NCI-H2171 treated with DMSO at 0.1 percent for 48 hours (cell line): ENCODE measurements at regions not wholly inside any gene's neighbourhood (a gene's known extent, or its start where the extent isn't known, plus 50 kb on each side); places are given as distances from the start of the nearest gene placed in this dataset.
A peak's percentile ranks its signal among the peaks of the same experiment; 100 is the strongest.

Experiments used
- DNase-seq: peaks from one replicate; lab custom pipeline; 2025; lab: John Stamatoyannopoulos, UW

DNA sequence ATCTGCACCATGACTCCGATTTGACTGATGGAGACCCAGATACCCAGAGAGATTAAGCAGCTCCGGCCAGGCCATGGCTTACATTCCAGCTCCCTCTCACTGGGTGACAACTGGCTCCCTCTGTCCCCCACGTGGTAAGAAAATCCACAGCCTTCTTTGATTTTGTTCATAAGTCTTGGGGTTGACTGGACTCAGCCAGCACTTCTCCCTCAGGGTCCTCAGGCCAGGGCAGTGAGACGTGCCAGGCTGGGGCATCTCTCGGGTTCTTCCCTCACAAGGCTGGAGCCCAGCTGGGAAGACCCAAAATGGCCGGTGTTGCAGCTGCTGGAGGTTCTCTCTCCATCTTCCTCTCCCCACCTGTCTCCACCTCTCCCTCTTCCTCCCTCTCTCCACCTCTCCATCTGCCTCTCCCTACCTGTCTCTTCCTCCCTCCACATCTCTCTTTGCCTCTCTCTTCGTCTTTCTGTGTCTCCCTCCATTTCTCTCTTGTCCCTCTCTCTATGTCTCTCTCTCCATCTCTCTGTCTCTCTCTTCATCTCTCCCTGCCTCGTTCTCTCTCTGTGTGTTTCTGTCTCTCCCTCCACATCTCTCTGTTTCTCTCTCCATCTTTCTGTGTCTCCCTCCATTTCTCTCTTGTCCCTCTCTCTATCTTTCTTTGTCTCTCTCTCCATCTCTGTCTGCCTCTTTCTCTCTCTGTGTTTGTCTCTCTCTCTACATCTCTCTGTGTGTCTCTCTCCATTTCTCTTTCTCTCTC, 105.3 kb downstream of the FOXL1 start:
- DNase-seq, result no peak

DNA sequence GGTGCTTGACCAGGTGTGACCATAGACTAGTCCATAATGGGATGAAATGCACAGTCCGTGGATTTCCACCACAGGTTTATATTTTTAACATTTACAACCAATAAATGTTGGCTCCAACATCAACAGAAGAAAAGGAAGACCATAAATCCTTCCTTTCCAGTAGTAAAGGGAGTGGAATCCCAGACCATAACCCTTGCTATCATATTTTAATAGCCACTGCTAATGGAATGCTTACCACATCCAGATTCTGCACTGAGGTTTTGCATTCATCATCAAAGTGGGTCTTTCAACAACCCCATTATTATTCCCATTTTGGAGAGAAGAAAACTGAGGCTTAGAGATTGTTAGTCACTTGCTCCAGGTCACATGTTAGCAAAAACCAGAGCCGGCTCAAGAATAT, 106.7 kb downstream of the FOXL1 start:
- no peak for DNase-seq

DNA sequence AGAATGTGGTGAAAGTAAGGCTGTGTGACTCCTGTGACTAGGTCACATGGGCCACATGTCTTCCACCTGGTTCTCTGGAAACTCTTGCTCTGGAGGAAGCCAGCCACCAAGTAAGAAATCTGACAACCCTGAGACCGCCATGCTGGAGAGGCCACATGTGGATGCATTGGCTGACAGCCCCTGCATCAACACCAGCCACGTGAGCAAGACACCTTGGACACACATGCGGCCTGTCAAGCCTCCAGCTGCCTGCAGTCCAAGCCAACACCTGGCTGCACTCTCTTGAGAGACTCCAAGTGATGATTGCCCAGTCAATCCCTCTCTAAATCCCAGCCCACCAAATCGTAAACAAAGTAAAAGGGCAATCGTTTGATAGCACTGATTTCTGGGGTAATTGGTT, 112.6 kb downstream of the FOXL1 start:
- DNase-seq, result no peak

DNA sequence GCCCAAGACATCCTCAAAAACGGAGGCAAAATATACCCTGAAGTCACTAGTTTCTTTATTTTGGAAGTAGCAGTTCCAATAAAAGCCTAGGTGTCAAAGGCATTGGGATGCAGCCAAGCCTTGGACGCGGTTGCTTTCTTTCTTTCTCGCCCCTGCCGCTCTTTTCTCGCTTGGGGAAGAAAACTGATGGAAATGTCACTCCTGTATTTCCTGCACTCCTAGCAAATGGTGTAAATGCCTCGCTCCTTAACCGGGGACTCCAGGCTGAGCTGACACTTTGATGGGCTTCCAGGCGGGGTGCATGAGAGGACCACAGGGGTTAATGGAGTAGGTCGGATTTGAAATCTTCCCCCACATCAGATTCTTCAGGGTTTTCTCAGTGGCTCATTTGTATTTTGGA, 114.1 kb downstream of the FOXL1 start:
- DNase-seq, result no peak

DNA sequence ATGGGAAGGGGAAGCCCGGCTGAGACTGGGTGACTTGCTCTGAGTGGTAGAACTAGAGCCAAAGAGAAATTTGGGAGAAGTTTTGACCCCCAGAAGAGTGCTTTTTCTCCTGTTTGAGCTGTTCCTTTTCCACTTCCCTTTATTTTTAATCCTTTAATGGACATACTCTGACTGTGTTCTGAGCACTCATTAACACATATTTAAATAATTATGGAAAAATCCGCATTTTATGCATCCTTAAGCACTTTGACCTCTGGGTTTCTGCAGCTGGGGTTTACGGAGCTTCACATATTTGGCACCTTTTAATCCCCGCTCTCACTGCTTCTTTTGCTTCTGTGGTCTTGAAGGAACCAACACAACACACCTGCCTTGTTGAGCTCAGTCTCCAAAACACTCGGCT, 114.7 kb downstream of the FOXL1 start:
- DNase-seq, result no peak

DNA sequence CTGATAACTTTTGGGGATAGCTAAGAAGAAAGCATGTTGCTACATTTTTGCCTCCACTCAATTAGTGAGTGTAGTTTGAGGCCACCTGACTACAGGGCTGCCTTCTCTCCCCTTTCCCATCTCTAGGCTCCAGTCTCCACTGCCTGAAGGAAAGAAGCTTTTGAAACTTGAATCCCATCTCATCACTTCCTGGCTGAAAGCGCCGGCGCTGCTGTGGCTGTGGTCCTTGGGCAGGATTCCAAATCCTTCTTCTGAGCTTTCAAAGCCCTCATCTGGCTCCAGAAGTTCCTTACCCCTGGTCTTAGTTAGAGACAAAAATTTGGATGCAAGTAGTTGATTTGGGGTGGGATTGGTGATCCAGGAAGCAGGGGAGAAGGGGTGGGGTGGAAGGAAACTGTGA, 119.4 kb downstream of the FOXL1 start:
- no peak for DNase-seq

DNA sequence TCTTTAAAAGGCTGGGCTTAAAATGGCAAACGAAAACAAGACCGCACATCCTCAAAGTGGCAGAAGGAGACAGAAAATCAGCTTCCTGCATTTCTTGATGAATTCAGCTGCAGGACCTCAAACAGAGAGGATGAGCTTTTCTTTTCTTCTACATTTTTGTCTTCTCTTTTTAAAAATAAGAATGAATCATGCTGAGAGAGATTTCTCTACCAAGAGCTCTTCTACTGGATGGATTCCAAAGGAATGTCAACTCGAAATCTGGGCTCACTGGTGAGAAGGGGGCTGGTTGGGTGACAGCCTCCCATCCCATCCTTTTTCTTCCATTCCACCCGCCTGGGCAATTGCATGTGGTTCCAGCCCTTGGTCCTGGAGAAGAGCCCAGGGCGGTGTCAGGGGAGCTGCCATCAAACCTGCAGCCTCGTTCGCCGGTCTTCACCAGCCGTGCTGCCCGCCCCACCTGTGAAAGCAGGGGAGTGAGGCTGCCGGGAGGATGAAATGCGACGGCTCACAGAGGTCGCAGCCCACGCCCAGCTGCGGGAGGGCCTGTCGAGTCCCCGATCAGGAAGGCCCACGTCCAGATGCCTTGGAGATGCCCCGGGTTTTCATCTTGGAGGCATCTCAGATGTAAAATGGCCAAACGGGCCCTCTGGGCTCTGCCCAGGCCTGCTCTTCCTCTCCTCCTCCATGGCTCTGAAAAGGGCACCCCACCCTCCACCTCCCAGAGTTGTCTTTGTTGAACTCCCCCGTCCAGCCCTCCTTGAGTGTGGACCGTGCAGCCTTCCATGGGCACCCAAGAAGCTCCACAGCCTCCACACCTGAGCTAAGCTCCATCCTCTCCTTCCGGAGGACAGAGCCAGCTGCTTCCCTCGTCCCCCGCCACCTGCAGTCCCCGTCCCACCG, 121.9 kb downstream of the FOXL1 start:
- DNase-seq, result no peak

DNA sequence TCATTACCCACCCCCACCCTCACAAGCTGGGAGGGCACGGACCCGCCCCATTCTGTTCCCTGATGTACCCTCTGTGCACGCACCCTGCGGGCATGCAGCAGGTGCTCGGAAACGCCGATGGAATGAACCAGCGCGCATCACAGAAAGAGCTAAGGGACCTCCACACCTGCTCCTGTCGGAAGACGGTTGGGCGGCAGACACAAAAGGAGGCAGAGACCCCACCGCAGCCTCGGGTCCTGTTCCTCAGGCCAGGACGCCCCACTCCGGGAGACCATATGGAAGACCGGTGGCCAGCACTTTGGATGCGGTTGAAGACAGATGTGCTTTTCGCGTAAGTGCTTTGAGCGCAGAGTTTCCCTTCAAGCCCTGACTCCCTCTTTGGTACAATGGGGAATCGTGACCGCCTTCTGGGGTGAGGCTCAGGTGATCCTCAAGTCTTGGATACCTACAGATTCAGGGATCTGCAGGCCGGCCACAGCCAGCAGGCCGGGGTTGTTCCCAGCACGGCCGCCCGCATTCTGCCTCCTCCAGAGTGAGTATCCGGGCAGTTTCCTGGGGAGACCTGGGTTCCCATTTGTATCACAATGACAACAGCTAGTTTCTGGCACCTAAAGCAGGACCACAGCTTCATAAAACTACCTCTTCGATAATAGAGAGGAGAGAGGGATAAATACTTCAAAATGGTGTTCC, 123.1 kb downstream of the FOXL1 start:
- no peak for DNase-seq

DNA sequence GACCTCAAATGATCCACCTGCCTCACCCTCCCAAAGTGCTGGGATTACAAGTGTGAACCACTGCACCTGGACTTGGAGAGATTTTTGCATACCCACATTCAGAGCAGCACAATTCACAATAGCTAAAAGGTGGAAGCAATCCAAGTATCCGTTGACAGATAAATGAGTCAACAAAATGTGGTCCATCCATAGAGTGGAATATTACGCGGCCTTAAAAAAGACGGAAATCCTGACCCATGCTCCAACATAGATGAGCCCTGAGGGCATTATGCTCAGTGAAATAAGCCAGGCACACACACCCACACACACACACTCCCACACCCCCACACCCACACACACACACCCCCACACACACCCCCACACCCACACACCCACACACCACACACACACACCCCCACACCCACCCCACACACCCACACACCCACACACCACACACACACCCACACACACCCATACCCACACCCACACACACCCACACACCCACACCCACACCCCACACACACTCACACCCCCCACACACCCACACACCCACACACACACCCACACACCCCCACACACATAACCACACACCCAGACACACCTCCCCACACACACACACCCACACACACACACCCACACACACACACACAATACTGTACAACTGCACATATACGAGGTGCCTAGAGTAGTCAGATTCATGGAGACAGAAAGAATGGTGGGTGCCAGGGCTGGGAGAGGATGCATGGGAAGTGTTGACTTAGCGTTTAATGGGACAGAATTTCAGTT, 124.7 kb downstream of the FOXL1 start:
- no peak for DNase-seq

DNA sequence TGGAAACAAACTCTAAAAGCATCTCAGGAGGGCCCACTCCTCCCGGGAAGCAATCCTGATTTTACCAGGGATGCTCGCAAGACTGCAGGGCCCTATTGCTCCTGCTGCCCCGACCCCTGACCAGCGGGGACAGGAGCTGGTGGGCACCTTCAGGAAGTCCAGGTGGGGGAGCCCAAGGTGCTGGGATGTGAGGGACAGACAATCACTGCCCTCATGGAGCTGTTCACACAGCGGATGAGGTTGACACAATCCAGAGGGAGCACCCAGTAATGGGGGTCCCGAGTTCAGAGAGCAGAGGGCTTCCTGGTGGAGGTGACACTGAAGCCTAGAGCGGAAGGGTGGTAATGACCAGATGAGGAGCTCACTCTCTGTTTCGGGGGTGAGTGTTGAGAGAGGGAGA, 126.2 kb downstream of the FOXL1 start:
- no peak for DNase-seq

DNA sequence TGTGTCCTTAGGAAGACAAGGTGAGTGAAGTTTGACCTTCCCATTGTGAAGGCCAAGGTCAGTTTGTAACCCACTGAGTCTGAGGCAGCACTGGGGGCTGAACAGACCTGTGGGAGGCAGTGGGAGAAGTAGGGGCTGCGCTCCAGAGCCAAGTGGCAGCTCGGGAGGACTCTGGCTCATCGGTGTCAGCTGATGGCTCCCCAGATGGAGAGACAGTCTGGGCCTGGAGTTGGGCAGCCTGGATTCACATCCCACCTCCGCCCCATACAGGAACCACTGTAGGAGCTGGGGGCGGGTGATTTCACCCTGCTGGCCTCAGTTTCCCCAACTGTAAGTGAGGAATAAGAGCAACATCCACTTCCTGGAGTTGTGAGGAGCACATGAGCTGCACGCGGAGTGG, 128.4 kb downstream of the FOXL1 start:
- DNase-seq, result no peak

DNA sequence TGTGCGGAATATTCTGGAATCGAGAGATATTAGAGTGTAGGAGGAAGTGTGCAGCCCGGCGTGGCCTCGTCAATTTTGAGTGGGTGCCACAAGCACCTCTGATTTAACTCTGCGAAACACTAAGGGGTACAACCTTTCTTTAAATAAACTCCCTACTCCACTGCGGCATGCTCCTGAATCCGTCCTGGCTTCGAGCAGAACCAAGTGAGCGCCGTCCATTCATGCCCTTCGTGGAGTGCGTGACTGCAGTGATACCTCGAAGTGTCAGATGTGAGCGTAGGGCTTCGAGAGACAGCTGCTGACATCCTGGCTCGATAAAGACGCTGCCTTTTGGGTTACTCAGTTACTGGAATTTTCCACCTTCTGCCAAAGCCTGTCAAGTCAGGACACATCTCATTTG, 128.8 kb downstream of the FOXL1 start:
- DNase-seq, result no peak

DNA sequence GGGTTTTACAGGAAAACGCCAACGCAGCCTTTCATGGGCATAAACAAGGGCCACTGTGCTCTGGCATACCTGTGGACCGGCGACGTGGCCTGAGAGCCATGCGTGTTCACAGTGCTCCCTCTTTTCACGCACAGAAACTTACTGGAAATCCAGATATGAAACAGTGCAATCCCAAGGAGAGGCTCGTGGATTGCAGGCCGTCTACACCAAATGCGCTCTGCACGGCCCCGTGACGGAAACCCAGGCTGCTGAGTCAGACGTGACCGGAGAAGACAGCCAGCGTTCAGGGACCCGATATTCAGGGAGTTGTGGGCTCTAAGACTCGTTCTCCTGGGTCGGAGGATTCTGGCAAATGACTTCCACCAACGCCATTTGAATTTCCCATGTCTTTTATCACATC, 129.2 kb downstream of the FOXL1 start:
- no peak for DNase-seq

DNA sequence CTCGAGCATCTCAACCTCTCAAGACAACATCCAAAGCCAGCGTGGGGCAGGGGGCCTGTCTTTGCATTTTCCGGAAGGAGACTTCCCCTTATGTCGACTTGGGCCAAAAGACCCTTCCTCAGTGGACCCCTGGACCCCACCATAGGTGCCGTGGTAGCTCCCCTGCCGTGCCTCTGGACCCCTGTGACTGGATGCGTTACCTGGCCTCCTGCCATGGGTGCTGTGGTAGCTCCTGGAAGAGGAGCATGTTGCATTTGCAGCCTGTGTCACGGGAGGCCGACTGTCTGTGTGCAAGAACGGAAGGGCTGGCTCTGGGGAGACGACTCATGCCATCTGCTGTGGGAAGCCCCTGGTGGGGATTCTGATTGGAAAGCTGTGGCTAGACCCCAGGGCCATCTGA, 130.1 kb downstream of the FOXL1 start:
- DNase-seq, result peak; percentile 16

DNA sequence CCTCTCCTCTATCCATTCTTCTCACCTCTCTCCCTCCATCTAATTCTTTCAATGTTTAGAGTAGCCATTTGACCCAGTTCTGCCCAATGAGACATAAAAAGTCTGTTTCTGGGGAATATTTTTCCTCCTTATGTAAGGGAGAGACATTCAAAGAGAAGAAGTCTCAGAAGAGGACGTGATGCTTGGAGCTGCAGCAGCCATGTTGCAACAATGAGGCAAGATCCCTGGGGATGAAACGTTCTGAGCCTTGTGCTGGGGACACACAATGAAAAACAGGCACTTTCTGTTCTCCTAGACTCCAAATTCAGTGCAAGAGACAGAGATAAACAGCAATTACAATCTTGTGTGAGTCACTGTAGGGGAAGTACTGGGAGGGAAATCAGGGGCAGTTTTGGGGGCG, 130.8 kb downstream of the FOXL1 start:
- DNase-seq, result no peak

DNA sequence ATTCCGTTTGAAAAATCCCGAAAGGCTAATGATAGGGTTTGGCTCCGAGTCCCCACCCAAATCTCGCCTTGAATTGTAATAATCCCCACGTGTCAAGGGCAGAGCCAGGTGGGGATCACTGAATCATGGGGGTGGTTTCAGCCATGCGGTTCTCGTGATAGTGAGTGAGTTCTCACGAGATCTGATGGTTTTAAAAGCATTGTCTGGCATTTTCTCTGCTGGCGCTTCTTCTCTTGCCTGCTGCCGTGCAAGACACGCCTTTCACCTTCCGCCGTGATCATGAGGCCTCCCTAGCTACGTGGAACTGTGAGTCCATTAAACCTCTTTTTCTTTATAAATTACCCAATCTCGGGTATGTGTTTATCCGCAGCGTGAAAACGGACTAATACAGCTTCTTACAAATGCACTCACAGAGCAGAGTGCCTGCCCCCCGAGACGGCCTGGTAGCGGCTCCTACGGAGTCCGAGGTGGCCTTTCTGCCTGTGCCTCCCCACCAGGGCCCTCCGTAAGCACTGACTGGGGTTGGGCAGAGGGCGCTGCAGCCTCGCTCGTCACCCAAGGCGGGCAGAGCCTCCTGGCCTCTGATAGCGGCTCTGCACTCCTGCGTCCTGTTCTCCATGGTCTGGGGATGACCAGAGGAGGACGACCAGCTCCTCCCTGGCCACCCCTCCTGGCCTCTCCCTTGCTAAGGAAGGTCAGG, 131.7 kb downstream of the FOXL1 start:
- DNase-seq, result no peak

DNA sequence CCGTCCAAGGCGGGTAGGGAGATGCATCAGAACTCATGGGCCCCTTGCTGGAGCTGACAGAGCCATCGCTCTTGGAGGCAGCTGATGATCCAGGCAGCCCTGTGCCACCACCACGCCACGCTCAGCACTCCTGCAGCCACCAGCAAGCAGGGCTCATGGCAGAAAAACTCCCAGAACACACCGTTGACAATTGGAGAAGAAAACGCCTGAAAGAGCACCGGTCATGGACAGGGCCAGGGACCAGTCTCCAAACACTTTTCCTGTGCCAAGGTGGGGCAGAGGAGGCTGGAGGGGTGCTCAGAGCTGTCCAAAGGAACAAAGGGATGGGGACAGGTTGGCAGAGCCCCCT, 132.2 kb downstream of the FOXL1 start:
- no peak for DNase-seq

DNA sequence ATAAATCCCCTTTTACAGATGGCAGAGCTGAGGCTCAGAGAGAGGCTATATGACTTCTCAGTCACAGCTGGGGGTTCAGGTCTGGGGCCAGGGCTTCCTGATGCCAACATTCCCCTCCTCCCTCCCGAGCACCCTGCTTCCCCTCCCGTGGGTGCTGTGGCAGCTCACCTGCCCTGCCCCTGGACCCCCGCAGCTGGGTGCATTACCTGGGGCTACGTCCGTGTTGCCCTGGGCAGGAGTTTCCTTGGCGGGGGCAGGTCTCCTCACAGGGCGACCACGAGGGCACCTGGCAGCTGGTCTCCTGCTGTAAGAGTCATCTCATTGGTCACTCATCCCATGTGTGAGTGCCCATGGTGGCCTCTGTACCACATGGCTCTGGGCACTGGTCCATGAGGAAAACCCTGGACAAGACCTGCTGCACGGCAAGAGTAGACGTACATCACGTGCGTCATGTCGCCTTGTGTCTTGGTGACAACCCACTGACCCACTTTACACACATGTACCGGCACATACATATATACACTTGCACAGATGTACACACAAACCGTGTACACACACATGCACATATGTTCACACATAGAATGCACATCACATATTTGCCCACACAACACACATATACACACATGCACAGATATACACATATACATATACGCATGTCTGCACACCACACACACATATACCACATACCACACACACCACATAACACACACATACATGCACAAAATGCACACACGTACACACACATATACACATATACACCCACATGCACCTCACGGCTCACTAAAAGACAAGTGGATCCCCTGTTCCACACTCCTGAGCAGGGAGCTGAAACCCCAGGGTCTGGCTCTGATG, 134.0 kb downstream of the FOXL1 start:
- DNase-seq, result no peak

DNA sequence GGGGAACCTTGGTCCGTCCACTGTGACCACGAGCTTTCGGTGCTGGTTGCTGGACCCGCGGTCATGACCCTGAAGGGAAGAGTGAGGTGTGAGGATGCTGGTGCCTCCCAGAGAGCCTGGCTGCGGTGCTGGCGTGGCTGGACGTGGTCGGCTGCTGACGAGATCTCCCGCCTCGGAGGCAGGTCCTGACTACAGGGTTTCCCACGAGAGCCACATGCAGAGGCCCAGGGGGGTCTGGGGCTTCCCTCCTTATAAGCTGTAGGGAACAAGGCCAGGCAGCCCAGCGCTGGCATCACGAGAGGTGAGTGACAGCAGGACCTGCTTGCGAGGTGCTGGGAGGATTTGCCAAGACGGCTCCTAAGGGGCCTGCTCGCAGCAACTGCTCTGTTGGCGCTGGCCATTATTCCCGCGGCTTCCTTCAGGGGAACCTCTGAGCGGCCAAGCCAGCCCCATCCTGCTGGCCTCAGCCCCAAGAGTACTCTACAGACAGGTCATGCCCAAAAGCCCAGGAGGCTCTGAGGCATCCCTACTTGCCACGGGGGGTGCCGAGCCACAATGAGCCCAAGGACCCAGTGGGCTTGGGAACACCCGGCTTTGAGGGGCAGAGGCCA, 134.8 kb downstream of the FOXL1 start:
- DNase-seq, result no peak

DNA sequence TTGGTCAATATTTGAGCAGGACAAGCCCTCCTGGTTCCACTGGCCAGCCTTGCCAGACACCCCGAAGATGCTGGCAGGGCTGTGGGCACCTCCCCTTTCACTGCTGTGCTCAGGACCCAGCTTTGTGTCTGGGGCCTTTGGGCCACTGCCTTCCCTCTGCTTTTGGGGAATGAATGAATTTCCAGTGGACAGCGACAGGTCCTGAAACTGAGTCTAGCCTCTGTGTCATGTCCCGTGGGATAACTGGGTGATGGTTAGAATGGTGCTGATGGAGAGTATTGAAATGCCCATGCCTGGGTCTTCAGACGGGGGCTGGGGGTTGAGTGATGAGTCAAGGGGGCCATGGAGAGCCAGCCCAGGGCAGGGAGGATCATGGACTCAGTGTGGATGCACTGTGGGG, 135.8 kb downstream of the FOXL1 start:
- DNase-seq, result no peak
